ENCODE measurements at regions not wholly inside any gene's neighbourhood (a gene's known extent, or its start where the extent isn't known, plus 50 kb on each side); places are given as distances from the start of the nearest gene placed in this dataset.
A peak's percentile ranks its signal among the peaks of the same experiment; 100 is the strongest.
"Not testable (repeated sequence)": the region's sequence is repeated elsewhere in the genome, so short reads cannot be mapped to it uniquely, and the experiment has no call there.

DNA sequence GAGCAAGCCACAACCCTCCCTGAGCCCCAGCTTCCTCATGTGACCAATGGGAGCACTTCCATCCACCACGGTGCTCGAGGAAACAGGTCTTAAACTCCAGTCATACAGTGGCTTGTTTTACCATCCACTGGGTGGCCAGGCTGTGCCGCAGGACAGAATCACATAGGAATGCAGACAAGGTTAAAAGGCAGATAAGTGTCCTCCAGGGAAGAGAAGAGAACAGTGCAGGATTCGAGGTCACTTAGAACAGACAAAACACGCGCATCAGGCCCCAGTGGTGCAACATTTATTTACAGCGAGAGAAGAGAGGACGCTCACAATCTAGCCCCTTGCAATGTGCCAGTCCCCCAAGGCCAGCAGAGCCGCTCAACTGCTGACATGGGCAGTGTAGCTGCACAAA, 92.8 kb downstream of the TMEM130 start:
- DNase-seq, result no peak

DNA sequence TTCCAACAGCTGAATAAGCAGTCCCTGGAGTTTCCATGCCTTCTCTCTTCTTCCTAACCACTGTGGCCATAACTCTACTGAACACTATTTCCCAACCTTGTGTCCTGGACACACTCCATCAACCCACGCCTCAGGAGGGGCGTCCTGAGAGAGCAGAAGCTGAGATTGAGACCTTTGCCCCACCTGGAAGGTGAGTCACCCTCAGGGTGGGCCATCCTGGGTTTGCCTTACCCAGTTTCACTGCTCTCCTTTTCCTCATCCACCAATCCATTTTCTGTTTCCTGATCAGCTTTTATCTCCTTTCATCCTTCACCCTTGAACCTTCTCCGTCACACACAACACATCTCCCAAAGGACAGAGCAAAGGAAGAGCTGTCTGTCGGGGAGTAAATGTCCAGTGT, 91.4 kb downstream of the TMEM130 start:
- no peak for DNase-seq

DNA sequence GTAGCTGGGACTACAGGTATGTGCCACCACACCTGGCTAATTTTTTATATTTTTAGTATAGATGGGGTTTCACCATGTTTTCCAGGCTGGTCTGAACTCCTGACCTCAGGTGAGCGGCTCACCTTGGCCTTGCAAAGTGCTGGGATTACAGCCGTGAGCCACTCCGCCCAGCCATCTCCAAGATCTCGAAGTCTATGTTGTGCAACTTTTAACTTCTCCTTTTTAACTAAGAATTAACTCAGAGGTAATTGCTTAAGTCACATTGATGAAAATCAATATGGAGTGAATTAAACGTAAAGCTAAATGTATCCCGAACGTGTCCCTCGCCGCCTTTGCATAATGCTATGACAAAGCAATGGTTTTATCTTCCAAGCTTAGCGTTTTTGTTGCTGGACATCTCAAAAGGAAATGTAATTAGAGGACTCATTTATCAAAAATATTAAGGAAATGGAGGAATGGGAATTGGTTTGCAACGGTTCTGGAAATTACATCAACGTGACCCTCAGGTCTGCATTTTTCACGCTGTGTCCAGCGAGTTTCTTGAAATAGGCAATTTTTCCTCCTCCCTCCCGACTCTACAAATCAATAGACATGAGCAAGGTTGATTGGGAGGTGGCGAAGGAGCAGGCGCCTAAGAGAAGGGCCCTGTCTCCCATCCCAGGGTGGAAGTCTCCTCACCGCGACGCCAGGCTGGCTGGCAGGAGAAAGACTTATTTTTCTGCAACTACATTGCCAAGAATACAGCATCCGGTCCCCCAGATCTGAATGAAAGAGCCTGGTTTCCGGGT, 89.8 kb downstream of the TMEM130 start:
- DNase-seq, result peak; percentile 38

DNA sequence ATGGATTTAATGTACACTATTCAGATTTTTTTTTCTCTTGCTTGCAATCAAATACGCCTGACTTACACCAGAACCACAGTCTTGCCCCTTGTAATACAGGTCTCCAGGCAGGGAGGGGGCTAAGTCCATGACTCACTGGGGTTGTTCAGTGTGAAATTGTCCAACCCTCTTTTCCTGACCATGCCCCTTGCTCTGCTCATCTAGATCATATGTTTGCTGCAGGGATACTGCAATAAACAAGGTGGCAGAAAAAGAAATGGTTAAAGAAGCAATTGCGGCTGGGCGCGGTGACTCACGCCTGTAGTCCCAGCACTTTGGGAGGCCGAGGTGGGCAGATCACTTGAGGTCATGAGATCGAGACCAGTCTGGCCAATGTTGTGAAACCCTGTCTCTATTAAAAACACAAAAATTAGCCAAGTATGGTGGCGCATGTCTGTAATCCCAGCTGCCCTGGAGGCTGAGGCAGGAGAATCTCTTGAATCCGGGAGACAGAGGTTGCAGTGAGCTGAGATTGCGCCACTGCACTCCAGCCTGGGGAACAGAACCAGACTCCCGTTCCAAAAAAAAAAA, 85.5 kb downstream of the TMEM130 start:
- DNase-seq, result no peak

DNA sequence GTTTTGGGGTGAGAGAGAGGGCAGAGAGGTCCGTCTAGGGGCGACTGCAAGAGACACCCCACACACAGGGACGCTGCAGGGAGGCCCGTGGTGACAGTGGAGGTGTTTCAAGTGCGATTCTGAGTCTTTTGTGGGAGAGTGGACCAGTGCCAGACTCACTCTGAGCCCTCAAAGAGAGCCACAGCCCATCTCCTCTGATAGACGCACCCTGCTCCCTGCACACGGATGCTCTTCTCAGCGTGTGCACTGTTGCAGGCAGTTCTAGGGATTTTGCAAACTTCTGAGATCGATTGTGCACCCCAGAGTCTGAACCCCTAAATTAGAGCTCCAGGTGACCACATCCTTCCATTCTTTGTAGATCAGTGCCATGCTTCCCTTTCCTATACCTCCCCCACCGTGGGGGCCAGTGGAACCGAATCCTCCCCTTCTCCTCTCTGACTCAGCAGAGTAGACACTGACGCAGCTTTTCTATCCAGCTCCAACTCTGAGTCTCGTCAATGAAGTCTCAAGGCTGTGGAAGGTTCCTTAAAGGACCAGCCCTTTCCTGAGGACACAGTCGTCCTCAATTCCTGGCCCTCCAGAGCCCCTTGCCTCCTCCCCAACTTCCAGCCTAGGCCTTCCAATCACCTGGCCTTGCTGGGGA, 83.8 kb downstream of the TMEM130 start:
- no peak for DNase-seq

DNA sequence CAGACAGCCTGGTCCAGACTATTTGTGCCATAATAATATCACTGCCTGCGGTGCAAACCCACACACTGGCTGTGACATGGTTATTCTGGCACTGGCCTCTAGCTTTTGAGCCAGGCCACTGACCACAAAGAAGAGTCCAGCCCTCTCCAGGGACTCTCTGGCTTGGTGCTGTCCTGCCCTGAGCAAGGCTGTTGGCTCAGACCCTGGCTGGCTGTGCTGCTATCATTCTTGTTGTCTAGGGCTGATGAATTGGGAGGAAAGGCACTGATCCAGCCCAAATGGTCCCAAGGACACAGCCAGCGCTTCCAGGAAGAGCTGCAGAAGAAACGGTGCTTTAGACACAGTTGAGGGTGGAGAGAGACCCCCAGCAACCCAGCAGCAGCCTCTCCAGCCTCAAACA, 80.8 kb downstream of the TMEM130 start:
- no peak for DNase-seq

DNA sequence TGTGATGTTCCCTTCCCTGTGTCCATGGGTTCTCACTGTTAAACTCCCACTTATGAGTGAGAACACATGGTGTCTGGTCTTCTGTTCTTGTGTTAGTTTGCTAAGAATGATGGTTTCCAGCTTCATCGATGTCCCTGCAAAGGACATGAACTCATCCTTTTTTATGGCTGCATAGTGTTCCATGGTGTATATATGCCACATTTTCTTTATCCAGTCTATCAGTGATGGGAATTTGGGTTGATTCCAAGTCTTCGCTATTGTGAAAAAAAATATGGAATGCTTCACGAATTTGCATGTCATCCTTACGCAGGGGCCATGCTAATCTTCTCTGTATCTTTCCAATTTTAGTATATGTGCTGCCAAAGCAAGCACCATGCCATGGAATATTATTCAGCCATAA, 75.4 kb downstream of the TMEM130 start:
- DNase-seq, result not testable (repeated sequence)

DNA sequence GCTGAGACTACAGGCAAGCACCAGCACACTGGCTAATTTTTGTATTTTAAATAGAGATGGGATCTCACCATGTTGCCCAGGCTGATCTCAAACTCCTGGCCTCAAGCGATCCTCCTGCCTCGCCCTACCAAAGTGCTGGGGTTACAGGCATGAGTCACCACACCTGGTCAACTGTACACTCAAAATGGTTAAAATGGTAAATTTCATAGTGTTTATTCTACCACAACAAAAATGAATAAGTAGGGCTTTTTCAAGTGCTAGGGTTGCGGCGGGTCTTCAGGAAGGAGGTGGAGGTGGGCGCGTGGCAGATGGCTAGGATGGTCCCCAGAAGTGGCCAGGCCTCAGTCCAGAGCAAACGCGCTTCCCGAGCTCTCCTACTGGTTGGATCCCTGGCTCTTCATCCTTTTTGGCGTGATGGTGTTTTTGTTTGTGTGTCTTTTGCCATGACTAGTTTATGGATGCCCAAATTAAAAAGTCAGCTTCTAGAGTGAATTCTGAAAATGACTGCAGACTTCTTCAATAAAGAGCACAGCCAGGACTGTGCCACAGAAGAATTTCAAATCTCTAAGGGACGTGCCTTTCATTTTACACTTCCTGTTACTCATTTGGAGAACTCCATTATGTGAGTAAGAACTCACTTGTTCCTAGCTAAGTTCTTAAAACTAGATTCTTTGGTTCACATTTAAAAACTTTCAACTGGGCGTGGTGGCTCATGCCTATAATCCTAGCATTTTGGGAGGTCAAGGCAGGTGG, 73.9 kb downstream of the TMEM130 start:
- DNase-seq, result no peak

Data from inflammatory macrophage treated with lipopolysaccharide for 4 hours (primary cell).